Astrocyte (in vitro differentiated cells and primary cell): ENCODE measurements at regions not wholly inside any gene's neighbourhood (a gene's known extent, or its start where the extent isn't known, plus 50 kb on each side); places are given as distances from the start of the nearest gene placed in this dataset.

ENCODE experiments used
- CTCF ChIP-seq: IDR thresholded peaks from 2 replicates; pipeline ENCODE4 v1.5.1; 2011; ENCODE audit warnings: low read depth, mild to moderate bottlenecking, inconsistent platforms, low read length, moderate library complexity; ENCODE audit not compliant: insufficient read depth
- EZH2 ChIP-seq: IDR thresholded peaks from 2 replicates; pipeline ENCODE4 v1.6.1; 2012; ENCODE audit warnings: mild to moderate bottlenecking, low read length, inconsistent platforms; ENCODE audit not compliant: insufficient read depth

GRCh38 chr10:118516716-118517115 lies 78.7 kb downstream of the PRLHR start:
- TF ChIP-seq CTCF (no peak), EZH2 (no peak)
